ENCODE measurements at regions not wholly inside any gene's neighbourhood (a gene's known extent, or its start where the extent isn't known, plus 50 kb on each side); places are given as distances from the start of the nearest gene placed in this dataset.

GRCh38 chr10:28077889-28078288, 79.0 kb upstream of the ODAD2 start:
- DNase-seq (ENCODE audit: low read depth in 2 of 3, low spot score in 1 of 3): no peak

DNA sequence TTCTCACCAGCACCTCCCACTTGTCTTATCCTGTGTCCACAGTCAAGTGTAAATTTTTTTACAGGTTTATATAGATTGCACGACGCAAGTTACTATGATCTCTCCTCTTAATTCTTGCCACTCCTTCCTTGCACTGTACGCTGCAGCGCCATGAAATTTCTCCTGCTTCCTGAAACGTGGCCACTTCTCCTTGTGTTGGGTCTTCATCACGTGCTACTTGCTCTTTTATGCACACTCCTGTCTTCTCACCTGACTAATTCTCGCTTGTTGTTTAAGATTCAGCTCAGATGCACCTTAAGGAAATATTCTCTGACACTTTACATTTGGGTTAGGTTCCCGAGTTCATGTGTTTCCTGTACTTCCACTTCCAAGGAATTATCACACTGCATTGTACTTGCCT, 76.5 kb upstream of the ODAD2 start:
- DNase-seq (ENCODE audit: low read depth in 2 of 3, low spot score in 1 of 3): no peak

- no peak for DNase-seq (ENCODE audit: low read depth in 2 of 3, low spot score in 1 of 3)
Measured at GRCh38 chr10:28072573-28072972, 73.7 kb upstream of the ODAD2 start.

GRCh38 chr10:28060031-28060607, 61.2 kb upstream of the ODAD2 start:
- DNase-seq (ENCODE audit: low read depth in 2 of 3, low spot score in 1 of 3): no peak

GRCh38 chr10:28058746-28059145, 59.9 kb upstream of the ODAD2 start:
- no peak for DNase-seq (ENCODE audit: low read depth in 2 of 3, low spot score in 1 of 3)

DNA sequence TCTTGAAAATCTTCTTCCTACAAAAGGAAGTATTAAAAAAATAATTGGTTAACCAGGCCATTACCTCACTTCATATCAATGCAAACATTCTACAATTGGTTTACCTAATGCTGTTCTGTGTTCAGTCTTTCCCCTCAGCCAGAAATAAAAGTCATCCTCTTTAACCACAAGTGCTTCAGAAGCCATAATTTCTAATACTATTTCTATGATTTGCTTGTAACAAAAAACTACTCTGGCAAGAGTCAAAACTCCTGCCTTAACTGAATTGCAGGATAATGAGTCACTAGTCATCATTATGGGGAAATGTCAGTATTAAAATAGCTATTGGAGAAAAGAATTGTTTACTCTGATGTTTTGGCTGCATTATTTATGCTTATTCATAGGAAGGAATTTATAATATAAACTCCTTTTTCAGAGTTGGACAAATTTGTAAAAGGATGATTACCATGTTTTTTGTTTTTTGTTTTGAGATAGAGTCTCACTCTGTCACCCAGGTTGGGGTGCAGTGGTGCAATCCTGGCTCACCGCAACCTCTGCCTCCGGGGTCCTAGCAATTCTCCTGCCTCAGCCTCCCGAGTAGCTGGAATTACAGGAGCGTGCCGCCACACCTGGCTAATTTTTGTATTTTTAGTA, 55.5 kb upstream of the ODAD2 start:
- DNase-seq (ENCODE audit: low read depth in 2 of 3, low spot score in 1 of 3): no peak

DNA sequence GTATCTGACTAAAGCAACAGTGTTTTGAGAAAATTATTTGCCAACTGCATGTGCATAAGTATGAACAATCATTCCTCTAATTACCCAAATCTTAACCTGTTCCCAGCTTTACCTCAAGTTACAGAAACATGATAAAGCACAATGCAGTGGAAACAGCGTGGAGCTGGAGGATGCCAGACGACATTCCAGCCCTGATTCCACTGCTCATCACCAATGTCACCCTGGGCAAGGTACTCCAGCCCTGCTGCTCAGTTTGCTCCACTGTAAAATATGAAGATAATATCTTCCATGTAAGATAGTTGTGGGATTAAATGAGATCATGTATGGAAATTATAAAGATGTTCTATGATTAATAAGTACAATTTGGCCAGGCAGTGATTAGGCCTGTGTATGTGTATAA, 50.4 kb upstream of the ODAD2 start:
- DNase-seq (ENCODE audit: low read depth in 2 of 3, low spot score in 1 of 3): no peak

Data from stimulated activated CD4-positive, alpha-beta T cell treated with anti-CD3 and anti-CD28 coated beads, Interleukin-12 subunit alpha, Interleukin-12 subunit beta, amount 100 ng/mL, for 48 hours (primary cell).